Peyer's patch (tissue), 4 donors: ENCODE measurements at regions not wholly inside any gene's neighbourhood (a gene's known extent, or its start where the extent isn't known, plus 50 kb on each side); places are given as distances from the start of the nearest gene placed in this dataset.

Source experiments
- CTCF ChIP-seq, 6 experiments: fragments of 450-650 bp in 4 of 6; fragments of 200-600 bp in 2 of 6; sonication (generic) in 1 of 6; IDR thresholded peaks; one replicate each; pipeline ENCODE4 v1.5.1; 2017 to 2019; ENCODE audit warnings: antibody characterized with exemption in 6 of 6, mild to moderate bottlenecking in 3 of 6, moderate library complexity in 1 of 6
- POLR2A ChIP-seq, 2 donors: fragments of 450-650 bp; IDR thresholded peaks; one replicate each; pipeline ENCODE4 v1.5.1; 2017; ENCODE audit warnings: antibody characterized with exemption in 2 of 2, mild to moderate bottlenecking in 2 of 2, moderate library complexity in 2 of 2

GRCh38 chr18:30415903-30416302, 626.6 kb downstream of the DSC3 start:
- no peak for TF ChIP-seq CTCF (IDR thresholded peaks at IDR 0.05)
- TF ChIP-seq POLR2A (IDR thresholded peaks at IDR 0.05): no peak
